SK-N-MC (cell line): ENCODE measurements at regions not wholly inside any gene's neighbourhood (a gene's known extent, or its start where the extent isn't known, plus 50 kb on each side); places are given as distances from the start of the nearest gene placed in this dataset.

Experiments
- EZH2 ChIP-seq: fragments of 200-600 bp; sonication (generic); IDR thresholded peaks from one replicate; pipeline ENCODE4 v1.6.1; 2017; ENCODE audit warnings: antibody characterized with exemption
- FOXP2 ChIP-seq: optimal IDR thresholded peaks from 2 replicates; pipeline ENCODE3; 2011; ENCODE audit warnings: mild to moderate bottlenecking, moderate library complexity; ENCODE audit not compliant: insufficient read depth; ENCODE audit errors: extremely low read length, control extremely low read depth
- POLR2AphosphoS5 ChIP-seq: IDR thresholded peaks from 2 replicates; pipeline ENCODE4 v1.6.1; 2012; ENCODE audit warnings: mild to moderate bottlenecking, low read depth, low read length, borderline replicate concordance

- TF ChIP-seq EZH2 (no peak), POLR2AphosphoS5 (no peak), FOXP2 (no peak)
These were observed 236.2 kb downstream of the C11orf87 start for GRCh38 chr11:109658190-109658589.
